Left ventricle myocardium inferior (tissue), 1 donor: ENCODE measurements at regions not wholly inside any gene's neighbourhood (a gene's known extent, or its start where the extent isn't known, plus 50 kb on each side); places are given as distances from the start of the nearest gene placed in this dataset.

Source experiments
- DNase-seq: peaks from one replicate; pipeline ENCODE4 v3.0.0-alpha.2; 2020
- H3K27ac ChIP-seq: fragments of 200-600 bp; replicated peaks from 2 replicates; pipeline ENCODE4 v1.8.0; 2021
- H3K27me3 ChIP-seq: fragments of 200-600 bp; 2 replicates; pipeline ENCODE4 v1.8.0; 2021; ENCODE audit warnings: low read depth
- H3K36me3 ChIP-seq: fragments of 200-600 bp; 2 replicates; pipeline ENCODE4 v1.8.0; 2021
- H3K4me1 ChIP-seq: fragments of 200-600 bp; 2 replicates; pipeline ENCODE4 v1.8.0; 2021
- H3K4me3 ChIP-seq: fragments of 200-600 bp; 2 replicates; pipeline ENCODE4 v1.8.0; 2021; ENCODE audit warnings: mild to moderate bottlenecking, moderate library complexity
- H3K9me3 ChIP-seq: fragments of 200-600 bp; replicated peaks from 2 replicates; pipeline ENCODE4 v1.8.0; 2021
- CTCF ChIP-seq: fragments of 200-600 bp; IDR thresholded peaks from 2 replicates; pipeline ENCODE4 v1.8.0; 2021; ENCODE audit warnings: antibody characterized with exemption, mild to moderate bottlenecking, borderline replicate concordance
- intact Hi-C: fragments of 100-400 bp; cut with micrococcal nuclease; formaldehyde crosslinking; loops from one replicate; pipeline ENCODE4 v1.11.0; 2022
- donor health status: DM: no; HTN: yes; CAD: no; lungs with severe emphysema.

- intact Hi-C loops = no loop called here
- H3K36me3 ChIP-seq = no peaks in the 10 kb centered on the region
- DNase-seq = no peak
- no peak overlapping the region for H3K4me3 ChIP-seq
- H3K27me3 ChIP-seq = no peaks in the 10 kb centered on the region
- no peaks in the 10 kb centered on the region for H3K4me1 ChIP-seq
- no peak for TF ChIP-seq CTCF
- H3K9me3 ChIP-seq = no peaks in the 10 kb centered on the region
- H3K27ac ChIP-seq = no peak overlapping the region
Observed at GRCh38 chr1:87821335-87821697, 492.6 kb downstream of the LMO4 start.

GRCh38 chr1:87826681-87827251, 498.1 kb downstream of the LMO4 start:
- no peak for TF ChIP-seq CTCF
- peak; percentile 27 for DNase-seq

GRCh38 chr1:87829360-87829759, 500.7 kb downstream of the LMO4 start:
- H3K36me3 ChIP-seq = no peaks in the 10 kb centered on the region
- no peak overlapping the region for H3K27ac ChIP-seq
- TF ChIP-seq CTCF = no peak
- intact Hi-C loops = no loop called here
- H3K4me1 ChIP-seq = no peaks in the 10 kb centered on the region
- no peaks in the 10 kb centered on the region for H3K9me3 ChIP-seq
- H3K27me3 ChIP-seq = no peaks in the 10 kb centered on the region
- no peak overlapping the region for H3K4me3 ChIP-seq
- no peak for DNase-seq

More at GRCh38 chr1:87826681-87827251, 498.1 kb downstream of the LMO4 start:
- intact Hi-C loops = no loop called here
- no peaks in the 10 kb centered on the region for H3K27me3 ChIP-seq
- H3K9me3 ChIP-seq = no peaks in the 10 kb centered on the region
- H3K4me1 ChIP-seq = no peaks in the 10 kb centered on the region
- peak overlapping the region; percentile 34 for H3K4me3 ChIP-seq
- peak overlapping the region; percentile 36 for H3K27ac ChIP-seq
- no peaks in the 10 kb centered on the region for H3K36me3 ChIP-seq

- H3K9me3 ChIP-seq = no peaks in the 10 kb centered on the region
- intact Hi-C loops = no loop called here
- H3K27ac ChIP-seq = no peak overlapping the region
- no peaks in the 10 kb centered on the region for H3K27me3 ChIP-seq
- no peaks in the 10 kb centered on the region for H3K4me1 ChIP-seq
- DNase-seq = no peak
- H3K4me3 ChIP-seq = no peak overlapping the region
- no peak for TF ChIP-seq CTCF
- H3K36me3 ChIP-seq = no peaks in the 10 kb centered on the region
Observed at GRCh38 chr1:87830432-87830978, 501.8 kb downstream of the LMO4 start.

- H3K36me3 ChIP-seq = no peaks in the 10 kb centered on the region
- no peaks in the 10 kb centered on the region for H3K4me1 ChIP-seq
- H3K9me3 ChIP-seq = no peaks in the 10 kb centered on the region
- H3K27ac ChIP-seq = peak overlapping the region; percentile 52
- H3K4me3 ChIP-seq = no peak overlapping the region
- TF ChIP-seq CTCF = no peak
- intact Hi-C loops = no loop called here
- no peaks in the 10 kb centered on the region for H3K27me3 ChIP-seq
- peak; percentile 15 for DNase-seq
Observed at GRCh38 chr1:87833166-87833565, 504.5 kb downstream of the LMO4 start.

- Histone ChIP-seq H3K9me3 (no peaks in the 10 kb centered on the region), H3K36me3 (no peaks in the 10 kb centered on the region), H3K27ac (no peak overlapping the region), H3K27me3 (no peaks in the 10 kb centered on the region), H3K4me3 (no peak overlapping the region), H3K4me1 (no peaks in the 10 kb centered on the region)
- no peak for TF ChIP-seq CTCF
- DNase-seq = no peak
- intact Hi-C loops = no loop called here
Observed at GRCh38 chr1:87834151-87834550, 505.5 kb downstream of the LMO4 start.
